ENCODE measurements at regions not wholly inside any gene's neighbourhood (a gene's known extent, or its start where the extent isn't known, plus 50 kb on each side); places are given as distances from the start of the nearest gene placed in this dataset.

DNA sequence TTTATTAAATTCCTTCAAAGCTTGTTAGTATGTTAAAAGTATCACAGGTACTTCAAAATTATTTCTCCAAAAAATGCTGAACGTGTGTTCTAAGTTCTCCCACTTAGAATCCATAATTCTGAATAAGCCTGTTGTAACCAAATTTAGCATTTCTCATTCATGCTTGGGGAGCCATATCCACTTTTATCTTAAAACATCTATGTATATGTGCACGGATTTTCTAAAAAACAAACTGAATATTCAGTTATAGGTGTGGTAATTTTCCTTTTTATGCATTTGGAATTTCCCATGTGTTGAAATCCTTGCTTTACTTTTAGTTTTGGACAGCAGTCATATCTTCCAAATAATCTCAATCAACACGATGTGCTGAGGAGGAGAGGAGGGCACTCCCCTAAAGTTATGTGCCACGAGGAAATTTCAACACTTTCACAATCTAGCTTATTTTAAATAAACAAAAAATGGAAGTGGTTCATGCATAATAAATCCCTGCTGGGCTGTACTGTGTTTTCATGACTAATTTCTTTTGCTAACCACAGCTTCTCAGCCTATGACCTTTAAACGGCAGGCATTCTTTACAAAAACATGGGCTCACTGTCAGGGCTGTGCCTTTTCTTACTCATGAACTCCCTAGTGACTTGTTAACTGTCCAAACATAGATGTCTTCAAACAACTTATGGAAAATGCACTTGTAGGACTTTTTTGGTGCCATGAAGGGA, 380.3 kb upstream of the SEMA3C start (continued):
- TF ChIP-seq, protein P1, sequence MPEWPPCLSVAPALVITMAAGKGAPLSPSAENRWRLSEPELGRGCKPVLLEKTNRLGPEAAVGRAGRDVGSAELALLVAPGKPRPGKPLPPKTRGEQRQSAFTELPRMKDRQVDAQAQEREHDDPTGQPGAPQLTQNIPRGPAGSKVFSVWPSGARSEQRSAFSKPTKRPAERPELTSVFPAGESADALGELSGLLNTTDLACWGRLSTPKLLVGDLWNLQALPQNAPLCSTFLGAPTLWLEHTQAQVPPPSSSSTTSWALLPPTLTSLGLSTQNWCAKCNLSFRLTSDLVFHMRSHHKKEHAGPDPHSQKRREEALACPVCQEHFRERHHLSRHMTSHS (tag by site-specific recombination; IDR thresholded peaks at IDR 0.05): 0 out of 2 replicates have a peak, but pooled peaks have one; percentile 58
- TF ChIP-seq, protein P2, sequence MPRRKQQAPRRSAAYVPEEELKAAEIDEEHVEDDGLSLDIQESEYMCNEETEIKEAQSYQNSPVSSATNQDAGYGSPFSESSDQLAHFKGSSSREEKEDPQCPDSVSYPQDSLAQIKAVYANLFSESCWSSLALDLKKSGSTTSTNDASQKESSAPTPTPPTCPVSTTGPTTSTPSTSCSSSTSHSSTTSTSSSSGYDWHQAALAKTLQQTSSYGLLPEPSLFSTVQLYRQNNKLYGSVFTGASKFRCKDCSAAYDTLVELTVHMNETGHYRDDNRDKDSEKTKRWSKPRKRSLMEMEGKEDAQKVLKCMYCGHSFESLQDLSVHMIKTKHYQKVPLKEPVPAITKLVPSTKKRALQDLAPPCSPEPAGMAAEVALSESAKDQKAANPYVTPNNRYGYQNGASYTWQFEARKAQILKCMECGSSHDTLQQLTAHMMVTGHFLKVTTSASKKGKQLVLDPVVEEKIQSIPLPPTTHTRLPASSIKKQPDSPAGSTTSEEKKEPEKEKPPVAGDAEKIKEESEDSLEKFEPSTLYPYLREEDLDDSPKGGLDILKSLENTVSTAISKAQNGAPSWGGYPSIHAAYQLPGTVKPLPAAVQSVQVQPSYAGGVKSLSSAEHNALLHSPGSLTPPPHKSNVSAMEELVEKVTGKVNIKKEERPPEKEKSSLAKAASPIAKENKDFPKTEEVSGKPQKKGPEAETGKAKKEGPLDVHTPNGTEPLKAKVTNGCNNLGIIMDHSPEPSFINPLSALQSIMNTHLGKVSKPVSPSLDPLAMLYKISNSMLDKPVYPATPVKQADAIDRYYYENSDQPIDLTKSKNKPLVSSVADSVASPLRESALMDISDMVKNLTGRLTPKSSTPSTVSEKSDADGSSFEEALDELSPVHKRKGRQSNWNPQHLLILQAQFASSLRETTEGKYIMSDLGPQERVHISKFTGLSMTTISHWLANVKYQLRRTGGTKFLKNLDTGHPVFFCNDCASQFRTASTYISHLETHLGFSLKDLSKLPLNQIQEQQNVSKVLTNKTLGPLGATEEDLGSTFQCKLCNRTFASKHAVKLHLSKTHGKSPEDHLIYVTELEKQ (tag by site-specific recombination; IDR thresholded peaks at IDR 0.05; ENCODE audit: borderline replicate concordance): peak; percentile 23; the same call in 1 of the 2 replicates

DNA sequence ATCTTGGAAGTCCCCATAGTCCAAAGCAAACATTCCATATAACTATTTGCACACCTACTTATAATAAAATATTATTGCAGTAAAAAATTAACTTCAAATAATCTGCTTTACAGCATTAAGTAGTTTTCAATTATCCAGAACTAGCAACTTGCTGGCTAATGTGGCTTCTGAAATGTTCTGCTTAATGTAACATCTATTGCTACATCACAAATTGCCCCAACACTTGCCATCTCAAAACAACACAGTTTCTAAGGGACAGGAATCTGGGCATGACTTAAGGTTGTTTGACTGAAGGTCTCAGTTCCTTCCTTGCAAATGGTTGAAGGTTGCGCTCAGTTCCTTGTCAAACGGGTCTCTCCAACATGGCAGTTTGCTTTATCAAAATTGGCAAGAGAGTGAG, 378.5 kb upstream of the SEMA3C start:
- Histone ChIP-seq H3K36me3 (ENCODE audit: control insufficient read depth in 2 of 2, insufficient read depth in 1 of 2, low read length in 2 of 2) (no peaks in the 10 kb centered on the region), H3K4me1 (ENCODE audit: control insufficient read depth, insufficient read depth, low read length) (peaks cover 21% of the 10 kb centered on the region; the same call in 1 of the 2 replicates), H3K27ac (ENCODE audit: extremely low read depth, low read depth, low read length) (no peak overlapping the region), H3K4me3 (ENCODE audit: low read depth, low read length) (no peak overlapping the region), H3K9me3 (ENCODE audit: control insufficient read depth, insufficient read depth, low read depth, low read length) (no peaks in the 10 kb centered on the region)
- ChIA-PET POLR2A (no interaction called here), CTCF (no interaction called here)
- TF ChIP-seq ZNF621 (tag by site-specific recombination; IDR thresholded peaks at IDR 0.05): no peak
- no peak for TF ChIP-seq ZNF785 (tag by site-specific recombination; IDR thresholded peaks at IDR 0.05)
- TF ChIP-seq ZBTB17 (tag by site-specific recombination; IDR thresholded peaks at IDR 0.05): no peak
- TF ChIP-seq, protein P3, sequence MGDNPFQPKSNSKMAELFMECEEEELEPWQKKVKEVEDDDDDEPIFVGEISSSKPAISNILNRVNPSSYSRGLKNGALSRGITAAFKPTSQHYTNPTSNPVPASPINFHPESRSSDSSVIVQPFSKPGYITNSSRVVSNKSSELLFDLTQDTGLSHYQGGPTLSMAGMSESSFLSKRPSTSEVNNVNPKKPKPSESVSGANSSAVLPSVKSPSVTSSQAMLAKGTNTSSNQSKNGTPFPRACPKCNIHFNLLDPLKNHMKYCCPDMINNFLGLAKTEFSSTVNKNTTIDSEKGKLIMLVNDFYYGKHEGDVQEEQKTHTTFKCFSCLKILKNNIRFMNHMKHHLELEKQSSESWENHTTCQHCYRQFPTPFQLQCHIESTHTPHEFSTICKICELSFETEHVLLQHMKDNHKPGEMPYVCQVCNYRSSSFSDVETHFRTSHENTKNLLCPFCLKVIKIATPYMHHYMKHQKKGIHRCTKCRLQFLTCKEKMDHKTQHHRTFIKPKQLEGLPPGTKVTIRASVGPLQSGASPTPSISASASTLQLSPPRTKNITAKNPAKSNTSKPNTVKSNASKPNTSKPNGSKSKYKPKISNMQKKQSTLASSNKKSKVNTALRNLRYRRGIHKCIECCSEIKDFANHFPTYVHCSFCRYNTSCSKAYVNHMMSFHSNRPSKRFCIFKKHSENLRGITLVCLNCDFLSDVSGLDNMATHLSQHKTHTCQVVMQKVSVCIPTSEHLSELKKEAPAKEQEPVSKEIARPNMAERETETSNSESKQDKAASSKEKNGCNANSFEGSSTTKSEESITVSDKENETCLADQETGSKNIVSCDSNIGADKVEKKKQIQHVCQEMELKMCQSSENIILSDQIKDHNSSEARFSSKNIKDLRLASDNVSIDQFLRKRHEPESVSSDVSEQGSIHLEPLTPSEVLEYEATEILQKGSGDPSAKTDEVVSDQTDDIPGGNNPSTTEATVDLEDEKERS (tag by site-specific recombination; IDR thresholded peaks at IDR 0.05): no peak
- TF ChIP-seq, protein P4, sequence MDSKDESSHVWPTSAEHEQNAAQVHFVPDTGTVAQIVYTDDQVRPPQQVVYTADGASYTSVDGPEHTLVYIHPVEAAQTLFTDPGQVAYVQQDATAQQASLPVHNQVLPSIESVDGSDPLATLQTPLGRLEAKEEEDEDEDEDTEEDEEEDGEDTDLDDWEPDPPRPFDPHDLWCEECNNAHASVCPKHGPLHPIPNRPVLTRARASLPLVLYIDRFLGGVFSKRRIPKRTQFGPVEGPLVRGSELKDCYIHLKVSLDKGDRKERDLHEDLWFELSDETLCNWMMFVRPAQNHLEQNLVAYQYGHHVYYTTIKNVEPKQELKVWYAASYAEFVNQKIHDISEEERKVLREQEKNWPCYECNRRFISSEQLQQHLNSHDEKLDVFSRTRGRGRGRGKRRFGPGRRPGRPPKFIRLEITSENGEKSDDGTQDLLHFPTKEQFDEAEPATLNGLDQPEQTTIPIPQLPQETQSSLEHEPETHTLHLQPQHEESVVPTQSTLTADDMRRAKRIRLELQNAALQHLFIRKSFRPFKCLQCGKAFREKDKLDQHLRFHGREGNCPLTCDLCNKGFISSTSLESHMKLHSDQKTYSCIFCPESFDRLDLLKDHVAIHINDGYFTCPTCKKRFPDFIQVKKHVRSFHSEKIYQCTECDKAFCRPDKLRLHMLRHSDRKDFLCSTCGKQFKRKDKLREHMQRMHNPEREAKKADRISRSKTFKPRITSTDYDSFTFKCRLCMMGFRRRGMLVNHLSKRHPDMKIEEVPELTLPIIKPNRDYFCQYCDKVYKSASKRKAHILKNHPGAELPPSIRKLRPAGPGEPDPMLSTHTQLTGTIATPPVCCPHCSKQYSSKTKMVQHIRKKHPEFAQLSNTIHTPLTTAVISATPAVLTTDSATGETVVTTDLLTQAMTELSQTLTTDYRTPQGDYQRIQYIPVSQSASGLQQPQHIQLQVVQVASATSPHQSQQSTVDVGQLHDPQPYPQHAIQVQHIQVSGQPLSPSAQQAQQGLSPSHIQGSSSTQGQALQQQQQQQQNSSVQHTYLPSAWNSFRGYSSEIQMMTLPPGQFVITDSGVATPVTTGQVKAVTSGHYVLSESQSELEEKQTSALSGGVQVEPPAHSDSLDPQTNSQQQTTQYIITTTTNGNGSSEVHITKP (tag by site-specific recombination; IDR thresholded peaks at IDR 0.05): no peak
- TF ChIP-seq ZNF10 (tag by site-specific recombination; IDR thresholded peaks at IDR 0.05): no peak
- no peak for TF ChIP-seq ZNF404 (tag by site-specific recombination; IDR thresholded peaks at IDR 0.05)
- TF ChIP-seq, protein P5, sequence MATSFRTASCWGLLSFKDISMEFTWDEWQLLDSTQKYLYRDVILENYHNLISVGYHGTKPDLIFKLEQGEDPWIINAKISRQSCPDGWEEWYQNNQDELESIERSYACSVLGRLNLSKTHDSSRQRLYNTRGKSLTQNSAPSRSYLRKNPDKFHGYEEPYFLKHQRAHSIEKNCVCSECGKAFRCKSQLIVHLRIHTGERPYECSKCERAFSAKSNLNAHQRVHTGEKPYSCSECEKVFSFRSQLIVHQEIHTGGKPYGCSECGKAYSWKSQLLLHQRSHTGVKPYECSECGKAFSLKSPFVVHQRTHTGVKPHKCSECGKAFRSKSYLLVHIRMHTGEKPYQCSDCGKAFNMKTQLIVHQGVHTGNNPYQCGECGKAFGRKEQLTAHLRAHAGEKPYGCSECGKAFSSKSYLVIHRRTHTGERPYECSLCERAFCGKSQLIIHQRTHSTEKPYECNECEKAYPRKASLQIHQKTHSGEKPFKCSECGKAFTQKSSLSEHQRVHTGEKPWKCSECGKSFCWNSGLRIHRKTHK (tag by site-specific recombination; IDR thresholded peaks at IDR 0.05): no peak
- TF ChIP-seq KLF10 (tag by site-specific recombination; IDR thresholded peaks at IDR 0.05): no peak
- TF ChIP-seq, protein P6, sequence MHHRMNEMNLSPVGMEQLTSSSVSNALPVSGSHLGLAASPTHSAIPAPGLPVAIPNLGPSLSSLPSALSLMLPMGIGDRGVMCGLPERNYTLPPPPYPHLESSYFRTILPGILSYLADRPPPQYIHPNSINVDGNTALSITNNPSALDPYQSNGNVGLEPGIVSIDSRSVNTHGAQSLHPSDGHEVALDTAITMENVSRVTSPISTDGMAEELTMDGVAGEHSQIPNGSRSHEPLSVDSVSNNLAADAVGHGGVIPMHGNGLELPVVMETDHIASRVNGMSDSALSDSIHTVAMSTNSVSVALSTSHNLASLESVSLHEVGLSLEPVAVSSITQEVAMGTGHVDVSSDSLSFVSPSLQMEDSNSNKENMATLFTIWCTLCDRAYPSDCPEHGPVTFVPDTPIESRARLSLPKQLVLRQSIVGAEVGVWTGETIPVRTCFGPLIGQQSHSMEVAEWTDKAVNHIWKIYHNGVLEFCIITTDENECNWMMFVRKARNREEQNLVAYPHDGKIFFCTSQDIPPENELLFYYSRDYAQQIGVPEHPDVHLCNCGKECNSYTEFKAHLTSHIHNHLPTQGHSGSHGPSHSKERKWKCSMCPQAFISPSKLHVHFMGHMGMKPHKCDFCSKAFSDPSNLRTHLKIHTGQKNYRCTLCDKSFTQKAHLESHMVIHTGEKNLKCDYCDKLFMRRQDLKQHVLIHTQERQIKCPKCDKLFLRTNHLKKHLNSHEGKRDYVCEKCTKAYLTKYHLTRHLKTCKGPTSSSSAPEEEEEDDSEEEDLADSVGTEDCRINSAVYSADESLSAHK (tag by site-specific recombination; IDR thresholded peaks at IDR 0.05): no peak
- TF ChIP-seq HOXA7 (CRISPR knock-in tag; IDR thresholded peaks at IDR 0.05; ENCODE audit: borderline replicate concordance): no peak
- TF ChIP-seq ZNF624 (tag by site-specific recombination; IDR thresholded peaks at IDR 0.05): no peak
- TF ChIP-seq, protein P7, sequence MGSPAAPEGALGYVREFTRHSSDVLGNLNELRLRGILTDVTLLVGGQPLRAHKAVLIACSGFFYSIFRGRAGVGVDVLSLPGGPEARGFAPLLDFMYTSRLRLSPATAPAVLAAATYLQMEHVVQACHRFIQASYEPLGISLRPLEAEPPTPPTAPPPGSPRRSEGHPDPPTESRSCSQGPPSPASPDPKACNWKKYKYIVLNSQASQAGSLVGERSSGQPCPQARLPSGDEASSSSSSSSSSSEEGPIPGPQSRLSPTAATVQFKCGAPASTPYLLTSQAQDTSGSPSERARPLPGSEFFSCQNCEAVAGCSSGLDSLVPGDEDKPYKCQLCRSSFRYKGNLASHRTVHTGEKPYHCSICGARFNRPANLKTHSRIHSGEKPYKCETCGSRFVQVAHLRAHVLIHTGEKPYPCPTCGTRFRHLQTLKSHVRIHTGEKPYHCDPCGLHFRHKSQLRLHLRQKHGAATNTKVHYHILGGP (tag by site-specific recombination; IDR thresholded peaks at IDR 0.05): no peak
- no peak for TF ChIP-seq ZNF416 (tag by site-specific recombination; IDR thresholded peaks at IDR 0.05)
- TF ChIP-seq, protein P8, sequence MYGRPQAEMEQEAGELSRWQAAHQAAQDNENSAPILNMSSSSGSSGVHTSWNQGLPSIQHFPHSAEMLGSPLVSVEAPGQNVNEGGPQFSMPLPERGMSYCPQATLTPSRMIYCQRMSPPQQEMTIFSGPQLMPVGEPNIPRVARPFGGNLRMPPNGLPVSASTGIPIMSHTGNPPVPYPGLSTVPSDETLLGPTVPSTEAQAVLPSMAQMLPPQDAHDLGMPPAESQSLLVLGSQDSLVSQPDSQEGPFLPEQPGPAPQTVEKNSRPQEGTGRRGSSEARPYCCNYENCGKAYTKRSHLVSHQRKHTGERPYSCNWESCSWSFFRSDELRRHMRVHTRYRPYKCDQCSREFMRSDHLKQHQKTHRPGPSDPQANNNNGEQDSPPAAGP (tag by site-specific recombination; IDR thresholded peaks at IDR 0.05): no peak
